Gastroesophageal sphincter (tissue), 4 donors: ENCODE measurements at regions not wholly inside any gene's neighbourhood (a gene's known extent, or its start where the extent isn't known, plus 50 kb on each side); places are given as distances from the start of the nearest gene placed in this dataset.

Source experiments
- ATAC-seq: fragments of 150-250 bp; one replicate; pipeline ENCODE4 v1.9.1; 2016; ENCODE audit warnings: mild to moderate bottlenecking, moderate library complexity
- H3K27ac ChIP-seq, 4 donors: fragments of 200-600 bp; sonication (generic) in 3 of 4; 1 replicate in 3 of 4; 2 replicates in 1 of 4; pipeline ENCODE4 v1.5.1; 2016 to 2019
- H3K27me3 ChIP-seq: fragments of 200-600 bp; sonication (generic); one replicate; pipeline ENCODE4 v1.5.1; 2019
- H3K36me3 ChIP-seq, 2 donors: fragments of 200-600 bp; sonication (generic); one replicate each; pipeline ENCODE4 v1.5.1; 2019; ENCODE audit warnings: control low read depth in 1 of 2
- H3K4me1 ChIP-seq, 3 donors: fragments of 200-600 bp; sonication (generic); 1 replicate in 2 of 3; 2 replicates in 1 of 3; pipeline ENCODE4 v1.5.1; 2016 to 2019; ENCODE audit warnings: control low read depth in 2 of 3
- H3K4me3 ChIP-seq, 2 donors: fragments of 200-600 bp; sonication (generic); one replicate each; pipeline ENCODE4 v1.5.1; 2019; ENCODE audit warnings: mild to moderate bottlenecking in 1 of 2, moderate library complexity in 1 of 2
- H3K9me3 ChIP-seq, 3 donors: fragments of 200-600 bp; sonication (generic); one replicate each; pipeline ENCODE4 v1.5.1; 2017 to 2019; ENCODE audit warnings: control low read depth in 2 of 3
- EP300 ChIP-seq: sonication (generic); formaldehyde crosslinking; IDR thresholded peaks from one replicate; pipeline ENCODE4 v1.6.1; 2017; ENCODE audit warnings: antibody characterized with exemption, mild to moderate bottlenecking
- POLR2A ChIP-seq, 2 donors: fragments of 450-650 bp; IDR thresholded peaks; one replicate each; pipeline ENCODE4 v1.6.1; 2017; ENCODE audit warnings: antibody characterized with exemption in 2 of 2, mild to moderate bottlenecking in 2 of 2, moderate library complexity in 1 of 2
- POLR2AphosphoS5 ChIP-seq: sonication (generic); formaldehyde crosslinking; IDR thresholded peaks from one replicate; pipeline ENCODE4 v1.6.1; 2017; ENCODE audit warnings: antibody characterized with exemption
- WGBS, 2 donors: methylation state at CpG; one replicate each; pipeline ENCODE4 v1.1.5; 2018; ENCODE audit warnings: low coverage in 1 of 2; 5-methylcytosine and 5-hydroxymethylcytosine counted together
- TF ChIP-seq, protein P1 (sequence below), 4 experiments: fragments of 200-600 bp in 2 of 4; fragments of 450-650 bp in 2 of 4; sonication (generic) in 1 of 4; IDR thresholded peaks; one replicate each; pipeline ENCODE4 v1.5.1; 2017 to 2019; ENCODE audit warnings: antibody characterized with exemption in 4 of 4, mild to moderate bottlenecking in 2 of 4, moderate library complexity in 2 of 4

DNA sequence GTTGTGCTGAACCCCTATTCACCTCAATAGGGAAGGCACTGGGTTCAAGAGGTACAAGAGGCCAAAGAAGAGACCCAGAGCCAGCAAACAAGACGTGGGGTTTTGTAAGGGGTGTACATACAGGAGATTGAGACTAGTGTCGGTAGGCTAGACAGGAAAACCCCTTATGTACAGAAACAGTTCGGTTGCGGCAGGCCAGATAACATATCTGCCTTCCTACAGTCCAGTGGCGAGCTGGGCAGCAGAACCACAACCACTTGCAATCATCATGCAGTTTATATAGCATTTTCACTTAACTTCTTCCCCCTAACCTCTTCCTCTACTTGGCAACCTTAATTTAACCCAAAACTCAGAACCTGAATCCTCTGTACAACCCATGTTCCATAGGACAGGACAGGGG lies 422.2 kb downstream of the PDHA2 start:
- Histone ChIP-seq H3K4me1 (no peaks in the 10 kb centered on the region), H3K27me3 (no peaks in the 10 kb centered on the region), H3K4me3 (no peak overlapping the region), H3K27ac (no peak overlapping the region), H3K36me3 (no peaks in the 10 kb centered on the region), H3K9me3 (no peaks in the 10 kb centered on the region)
- TF ChIP-seq, protein P1, sequence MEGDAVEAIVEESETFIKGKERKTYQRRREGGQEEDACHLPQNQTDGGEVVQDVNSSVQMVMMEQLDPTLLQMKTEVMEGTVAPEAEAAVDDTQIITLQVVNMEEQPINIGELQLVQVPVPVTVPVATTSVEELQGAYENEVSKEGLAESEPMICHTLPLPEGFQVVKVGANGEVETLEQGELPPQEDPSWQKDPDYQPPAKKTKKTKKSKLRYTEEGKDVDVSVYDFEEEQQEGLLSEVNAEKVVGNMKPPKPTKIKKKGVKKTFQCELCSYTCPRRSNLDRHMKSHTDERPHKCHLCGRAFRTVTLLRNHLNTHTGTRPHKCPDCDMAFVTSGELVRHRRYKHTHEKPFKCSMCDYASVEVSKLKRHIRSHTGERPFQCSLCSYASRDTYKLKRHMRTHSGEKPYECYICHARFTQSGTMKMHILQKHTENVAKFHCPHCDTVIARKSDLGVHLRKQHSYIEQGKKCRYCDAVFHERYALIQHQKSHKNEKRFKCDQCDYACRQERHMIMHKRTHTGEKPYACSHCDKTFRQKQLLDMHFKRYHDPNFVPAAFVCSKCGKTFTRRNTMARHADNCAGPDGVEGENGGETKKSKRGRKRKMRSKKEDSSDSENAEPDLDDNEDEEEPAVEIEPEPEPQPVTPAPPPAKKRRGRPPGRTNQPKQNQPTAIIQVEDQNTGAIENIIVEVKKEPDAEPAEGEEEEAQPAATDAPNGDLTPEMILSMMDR (IDR thresholded peaks at IDR 0.05) = no peak
- no peak for TF ChIP-seq POLR2AphosphoS5
- TF ChIP-seq POLR2A (IDR thresholded peaks at IDR 0.05) = no peak
- no peak for TF ChIP-seq EP300
- ATAC-seq = no peak
- 79 to 91% methylated on average over 4 to 5 of the region's 5 CpGs for WGBS, 2 donors

DNA sequence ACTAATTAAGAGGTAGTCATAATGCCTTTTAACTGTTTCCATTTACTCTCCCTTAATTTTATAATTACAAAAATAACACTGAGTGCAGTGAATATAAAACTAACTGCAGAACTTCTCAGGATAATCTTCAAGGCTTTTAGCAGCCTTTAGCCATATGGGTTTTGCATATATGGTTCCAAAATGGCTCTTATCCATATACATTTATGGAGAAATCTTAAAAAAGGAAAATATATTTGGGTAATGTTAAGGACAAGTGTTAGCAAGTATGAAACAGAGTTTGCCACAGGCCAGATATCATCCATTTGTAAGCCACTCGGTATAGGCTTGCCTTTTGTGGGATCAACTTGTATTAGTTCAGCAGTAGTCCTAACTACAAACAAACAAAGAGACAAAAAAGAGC lies 423.4 kb downstream of the PDHA2 start:
- ATAC-seq = no peak
- H3K9me3 ChIP-seq = no peaks in the 10 kb centered on the region
- no peaks in the 10 kb centered on the region for H3K27me3 ChIP-seq
- 78 to 79% methylated on average over 1 of the region's 1 CpG for WGBS, 2 donors
- no peak overlapping the region for H3K27ac ChIP-seq
- no peaks in the 10 kb centered on the region for H3K36me3 ChIP-seq
- no peak overlapping the region for H3K4me3 ChIP-seq
- H3K4me1 ChIP-seq = no peaks in the 10 kb centered on the region
- TF ChIP-seq POLR2A (IDR thresholded peaks at IDR 0.05) (no peak), EP300 (no peak), POLR2AphosphoS5 (no peak)
- TF ChIP-seq, protein P1 (IDR thresholded peaks at IDR 0.05) = no peak

DNA sequence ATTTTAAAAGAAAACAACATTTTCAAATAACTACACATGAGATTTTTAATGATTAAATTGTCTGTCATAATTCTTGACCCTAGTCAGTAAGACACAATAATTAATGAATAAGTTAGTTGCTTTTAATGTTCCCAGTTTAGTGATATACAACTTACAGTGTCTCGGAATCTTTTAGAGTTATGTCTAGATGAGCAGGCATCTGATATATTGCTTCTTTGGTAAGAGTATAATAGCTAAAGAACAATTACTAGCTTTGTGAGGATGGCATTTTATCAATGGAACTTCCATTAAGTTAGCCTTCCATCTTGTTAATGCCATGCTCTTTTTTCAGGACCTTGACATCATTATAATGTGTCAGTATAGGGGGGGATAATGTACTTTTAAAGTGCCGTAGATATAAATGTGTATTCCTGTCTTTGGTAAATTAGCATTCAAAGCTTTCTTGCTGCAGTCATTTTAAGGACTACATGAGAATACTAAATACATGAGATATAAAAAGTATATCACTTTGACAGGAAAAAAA lies 425.1 kb downstream of the PDHA2 start:
- Histone ChIP-seq H3K27ac (no peak overlapping the region), H3K27me3 (no peaks in the 10 kb centered on the region), H3K9me3 (no peaks in the 10 kb centered on the region), H3K4me3 (no peak overlapping the region), H3K4me1 (no peaks in the 10 kb centered on the region), H3K36me3 (no peaks in the 10 kb centered on the region)
- WGBS, 2 donors = 86 to 90% methylated on average over 2 of the region's 2 CpGs
- ATAC-seq = no peak
- TF ChIP-seq POLR2AphosphoS5 = no peak

DNA sequence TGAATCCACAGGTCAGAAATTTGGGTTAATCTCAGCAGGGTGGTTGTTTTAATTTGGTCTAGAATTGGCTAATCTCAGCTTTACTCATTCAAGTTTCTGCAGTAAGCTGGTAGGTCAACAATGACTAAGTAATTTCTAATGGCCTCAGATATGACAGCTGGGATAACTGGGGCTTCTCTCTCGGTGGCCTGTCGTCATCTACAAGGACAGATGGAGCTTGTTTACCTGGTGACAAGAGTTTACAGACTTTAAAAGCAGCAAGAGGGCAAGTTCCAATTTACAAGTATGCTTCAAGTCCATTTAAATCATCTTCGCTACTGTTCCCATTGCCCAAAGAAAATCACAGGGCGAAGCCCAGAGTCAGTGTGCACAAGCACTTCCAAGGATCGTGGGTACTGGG lies 453.9 kb downstream of the PDHA2 start:
- H3K4me1 ChIP-seq = no peaks in the 10 kb centered on the region
- ATAC-seq = no peak
- TF ChIP-seq, protein P1 (IDR thresholded peaks at IDR 0.05) = no peak
- no peak for TF ChIP-seq POLR2AphosphoS5
- H3K4me3 ChIP-seq = no peak overlapping the region
- no peaks in the 10 kb centered on the region for H3K36me3 ChIP-seq
- H3K27ac ChIP-seq = no peak overlapping the region
- WGBS, 2 donors = 74 to 85% methylated on average over 2 to 5 of the region's 5 CpGs
- no peaks in the 10 kb centered on the region for H3K27me3 ChIP-seq
- H3K9me3 ChIP-seq = no peaks in the 10 kb centered on the region

DNA sequence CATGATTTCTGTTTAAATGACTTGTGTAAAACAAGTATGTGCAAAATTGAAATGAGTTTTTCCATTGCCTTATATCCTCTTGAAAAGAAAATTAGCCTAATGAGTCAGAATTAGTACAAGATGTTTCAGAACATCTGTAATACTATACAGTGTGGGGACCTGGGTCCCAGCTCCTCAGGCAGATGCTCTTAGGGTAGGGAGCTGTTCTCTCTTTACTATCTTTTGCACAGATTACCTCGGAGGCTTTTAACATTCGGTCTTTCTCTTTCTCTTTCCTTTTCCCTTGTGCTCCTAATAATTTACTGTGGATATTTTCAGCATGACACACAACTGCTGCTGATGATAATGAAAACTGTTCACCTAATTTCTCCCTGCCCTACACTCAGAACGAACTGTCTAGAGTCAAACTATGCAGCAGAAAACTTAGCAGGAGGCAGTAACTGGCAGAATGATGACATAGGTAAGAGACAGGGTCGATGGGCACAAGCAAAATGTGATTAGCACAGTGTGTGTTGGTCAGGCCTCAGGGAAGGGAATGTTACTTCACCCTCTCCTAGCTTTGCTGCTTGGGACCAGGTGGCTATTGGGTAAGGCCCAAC lies 455.3 kb downstream of the PDHA2 start:
- TF ChIP-seq POLR2AphosphoS5 (no peak), EP300 (no peak)
- TF ChIP-seq, protein P1 (IDR thresholded peaks at IDR 0.05) = no peak
- no peaks in the 10 kb centered on the region for H3K9me3 ChIP-seq
- 65% methylated on average over 3 of the region's 4 CpGs; no CpG with 5 or more reads in 1 of the 2 donors for WGBS, 2 donors
- no peaks in the 10 kb centered on the region for H3K27me3 ChIP-seq
- H3K4me3 ChIP-seq = no peak overlapping the region
- H3K27ac ChIP-seq = no peak overlapping the region
- no peak for ATAC-seq
- no peaks in the 10 kb centered on the region for H3K4me1 ChIP-seq
- H3K36me3 ChIP-seq = no peaks in the 10 kb centered on the region
